Stromal cell of bone marrow (primary cell): ENCODE measurements at regions not wholly inside any gene's neighbourhood (a gene's known extent, or its start where the extent isn't known, plus 50 kb on each side); places are given as distances from the start of the nearest gene placed in this dataset.

Experiments
- DNase-seq: peaks from one replicate; pipeline ENCODE4 v3.0.0-alpha.2; 2012; ENCODE audit warnings: low read depth

- no peak for DNase-seq
These were observed 216.4 kb upstream of the DPP6 start for GRCh38 chr7:153835712-153836265.

GRCh38 chr7:153838591-153838990, 213.6 kb upstream of the DPP6 start:
- no peak for DNase-seq

- no peak for DNase-seq
These were observed 211.3 kb upstream of the DPP6 start for GRCh38 chr7:153840861-153841260.

DNA sequence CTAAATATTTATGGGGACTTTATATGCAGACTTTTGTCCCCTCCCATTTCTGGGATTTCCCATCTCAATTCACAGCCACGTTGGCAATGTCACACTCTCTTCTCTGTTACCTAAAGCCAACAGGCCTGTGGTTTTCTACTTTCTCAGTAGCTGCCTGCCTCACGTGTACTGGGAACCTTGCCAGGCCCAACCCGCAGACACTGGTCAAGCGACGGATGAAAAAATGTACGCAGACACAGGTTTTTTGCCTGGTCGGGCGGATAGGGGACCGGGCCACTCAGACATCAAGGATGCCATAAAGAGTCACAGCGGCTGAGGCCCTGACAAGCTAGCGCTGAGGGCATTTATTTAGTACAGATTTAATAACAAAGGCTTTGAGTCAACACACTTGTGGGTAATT, 204.4 kb upstream of the DPP6 start:
- no peak for DNase-seq

DNA sequence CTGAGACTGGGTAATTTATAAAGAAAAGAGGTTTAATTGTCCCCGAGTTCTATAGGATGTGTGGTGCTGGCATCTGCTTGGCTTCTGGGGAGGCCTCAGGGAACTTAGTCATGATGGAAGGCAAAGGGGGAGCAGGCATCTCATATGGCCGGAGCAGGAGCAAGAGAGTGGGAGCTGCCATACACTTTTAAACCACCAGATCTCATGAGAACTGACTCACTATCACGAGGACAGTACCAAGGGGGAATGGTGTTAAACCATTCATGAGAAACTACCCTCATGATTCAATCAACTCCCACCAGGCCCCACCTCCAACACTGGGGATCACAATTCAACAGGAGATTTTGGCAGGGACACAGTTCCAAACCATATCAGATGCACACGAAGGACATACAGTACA, 199.9 kb upstream of the DPP6 start:
- DNase-seq: no peak

DNA sequence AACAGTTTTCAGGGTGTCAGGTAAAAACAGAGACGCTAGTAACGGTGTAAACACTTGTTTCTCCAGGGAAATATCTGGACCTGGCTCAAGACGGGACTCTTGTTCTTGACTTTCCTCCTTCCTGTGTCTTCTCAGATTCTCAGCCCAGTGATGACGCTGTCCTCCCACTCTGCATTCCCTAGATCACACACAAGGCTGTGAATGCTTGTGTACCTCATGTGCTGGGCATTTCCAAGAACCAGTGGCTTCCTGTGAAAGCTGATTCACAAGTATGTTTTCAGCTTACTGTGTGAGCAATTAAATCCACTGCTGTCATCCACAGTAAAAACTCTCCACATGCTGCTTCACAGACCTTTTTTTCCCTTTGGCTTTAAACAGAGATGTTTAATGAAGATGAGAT, 193.8 kb upstream of the DPP6 start:
- DNase-seq: peak; percentile 11

- no peak for DNase-seq
These were observed 193.0 kb upstream of the DPP6 start for GRCh38 chr7:153859239-153859638.

- DNase-seq: no peak
These were observed 165.4 kb upstream of the DPP6 start for GRCh38 chr7:153886506-153887441.

DNA sequence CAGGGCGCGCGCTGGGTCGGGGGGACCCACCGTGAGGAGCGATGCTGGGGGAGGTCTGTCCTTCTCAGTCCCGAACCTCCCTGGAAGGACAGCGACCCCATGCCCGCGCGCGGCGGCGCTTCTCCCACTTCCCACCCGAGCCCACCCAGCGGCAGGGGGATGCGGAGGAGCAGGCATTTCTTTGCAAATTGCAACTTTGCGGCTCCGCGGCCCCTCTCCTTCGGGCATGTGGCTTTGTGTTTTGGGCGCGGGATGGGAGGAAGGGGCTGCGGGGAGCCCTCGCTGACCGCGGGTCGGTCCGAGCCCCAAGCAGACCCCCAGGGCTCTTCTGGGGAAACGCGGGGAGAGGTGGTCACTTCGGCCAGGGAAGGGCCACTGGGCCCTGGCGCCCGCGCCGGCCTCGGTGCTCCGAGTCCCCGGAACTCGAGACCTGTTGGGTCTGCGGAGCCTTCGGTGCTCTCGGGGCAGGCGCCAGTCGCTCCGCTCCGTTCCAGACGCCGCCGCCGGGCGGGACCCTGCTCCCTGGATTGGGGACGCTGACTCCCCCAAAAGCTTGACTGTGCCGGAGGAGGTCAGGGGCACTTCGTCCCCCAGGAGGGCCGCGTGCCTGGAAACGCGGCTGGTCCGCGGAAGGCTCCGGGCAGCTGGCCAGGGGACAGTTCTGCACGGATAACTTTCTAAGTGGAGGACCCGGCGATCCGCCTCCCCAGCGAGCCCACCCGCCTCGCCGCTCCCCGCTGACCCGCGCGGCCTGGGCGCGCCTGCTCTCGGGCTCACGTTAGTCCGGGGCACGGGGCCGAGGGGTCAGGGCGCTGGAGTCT, 164.2 kb upstream of the DPP6 start:
- DNase-seq: no peak

- DNase-seq: no peak
These were observed 160.2 kb upstream of the DPP6 start for GRCh38 chr7:153891990-153892389.

DNA sequence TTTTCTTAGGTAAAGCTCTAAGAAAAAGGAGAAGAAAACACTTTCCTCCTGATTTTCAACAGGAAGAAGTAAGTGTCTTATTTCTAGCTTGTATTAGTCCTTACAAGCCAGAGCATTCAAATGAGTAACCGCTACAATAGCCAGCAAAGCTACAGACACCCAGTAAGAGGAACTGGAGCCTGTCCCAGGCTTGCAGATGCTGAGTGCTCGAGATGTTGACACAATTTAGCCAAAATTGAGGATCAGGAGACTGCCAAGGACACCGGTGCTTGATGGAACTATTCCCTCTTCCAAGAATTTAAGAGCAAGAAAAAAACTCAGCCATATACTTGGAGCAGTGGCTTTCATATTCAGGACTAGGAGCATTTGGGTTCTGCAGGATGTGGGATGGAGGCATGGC, 149.3 kb upstream of the DPP6 start:
- DNase-seq: no peak

DNA sequence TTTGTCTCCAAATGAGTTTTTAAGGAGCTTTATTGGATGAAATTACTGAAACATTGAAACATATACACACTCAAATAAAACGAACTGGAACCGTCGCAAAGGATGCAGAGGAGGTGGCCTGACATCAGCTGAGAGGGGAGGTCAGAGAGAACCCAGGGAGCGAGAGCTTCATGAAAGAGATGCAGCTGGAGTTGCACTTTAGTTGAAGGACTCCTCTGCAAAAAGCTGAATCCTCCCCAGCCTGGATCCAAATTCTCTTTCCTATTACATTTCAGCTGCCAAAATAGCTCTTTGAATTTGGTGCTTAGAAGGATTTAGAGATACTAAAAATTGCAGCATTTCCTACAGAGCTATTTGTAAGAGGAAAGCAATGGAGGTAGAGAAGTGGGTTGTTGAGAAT, 140.0 kb upstream of the DPP6 start:
- no peak for DNase-seq

DNA sequence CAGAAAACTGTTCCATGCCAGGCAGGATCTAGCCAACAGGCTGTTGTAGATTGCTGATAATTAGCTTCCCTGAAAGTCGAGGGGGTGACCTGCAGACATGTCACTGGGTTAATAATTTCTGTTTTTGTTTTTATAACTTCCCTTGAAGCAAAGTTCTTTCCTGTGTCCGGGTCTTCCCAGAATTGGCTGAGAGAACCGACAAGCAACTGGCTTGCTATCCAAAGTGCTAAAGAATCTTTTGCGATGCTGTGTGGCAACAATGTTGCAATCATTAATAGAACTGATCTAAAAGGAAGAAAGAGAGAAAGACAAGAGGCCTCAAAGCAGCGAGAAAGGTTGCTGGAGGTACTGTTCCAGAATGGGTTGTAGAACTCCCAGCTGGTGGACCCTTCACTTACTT, 132.1 kb upstream of the DPP6 start:
- DNase-seq: no peak

- no peak for DNase-seq
These were observed 131.3 kb upstream of the DPP6 start for GRCh38 chr7:153920897-153921296.

DNA sequence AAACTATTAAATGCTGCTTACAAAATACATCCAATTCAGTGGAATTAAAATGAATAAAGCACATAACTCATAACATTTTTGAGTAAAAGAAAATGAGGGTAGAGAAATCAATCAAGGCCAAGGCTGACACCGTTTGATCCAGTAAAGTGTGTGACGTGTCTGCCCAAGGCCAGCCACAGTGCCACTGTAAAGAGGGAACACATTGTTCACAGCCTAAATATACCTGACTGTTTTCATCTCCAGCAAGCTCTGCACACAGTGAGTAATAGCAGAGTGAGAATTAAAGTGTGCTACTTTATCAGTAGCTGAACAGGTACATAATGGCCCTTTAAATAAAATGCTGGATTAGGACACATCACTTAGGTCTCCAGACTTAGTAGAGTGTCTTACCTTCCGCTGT, 130.8 kb upstream of the DPP6 start:
- DNase-seq: no peak

DNA sequence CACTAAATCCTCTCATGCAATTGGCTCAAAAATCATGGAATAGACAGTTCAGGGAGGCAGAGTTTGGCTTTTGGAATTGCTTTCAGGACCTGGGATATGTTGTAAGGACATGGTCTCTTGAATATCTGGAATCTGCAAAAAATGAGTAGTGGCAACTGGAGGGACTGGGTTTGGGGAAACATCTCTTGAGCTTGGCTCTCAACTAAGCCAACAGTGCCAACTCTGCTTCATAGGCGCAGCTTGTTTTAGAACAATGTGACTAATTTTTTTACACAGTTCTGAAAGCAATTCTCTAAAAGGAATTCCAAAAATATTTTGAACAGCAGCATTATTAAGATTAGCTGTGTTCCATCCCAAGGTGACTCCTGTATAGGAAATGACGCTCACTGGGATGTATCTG, 121.5 kb upstream of the DPP6 start:
- no peak for DNase-seq

GRCh38 chr7:153934048-153934447, 118.2 kb upstream of the DPP6 start:
- DNase-seq: no peak

GRCh38 chr7:153934629-153935028, 117.6 kb upstream of the DPP6 start:
- DNase-seq: no peak

DNA sequence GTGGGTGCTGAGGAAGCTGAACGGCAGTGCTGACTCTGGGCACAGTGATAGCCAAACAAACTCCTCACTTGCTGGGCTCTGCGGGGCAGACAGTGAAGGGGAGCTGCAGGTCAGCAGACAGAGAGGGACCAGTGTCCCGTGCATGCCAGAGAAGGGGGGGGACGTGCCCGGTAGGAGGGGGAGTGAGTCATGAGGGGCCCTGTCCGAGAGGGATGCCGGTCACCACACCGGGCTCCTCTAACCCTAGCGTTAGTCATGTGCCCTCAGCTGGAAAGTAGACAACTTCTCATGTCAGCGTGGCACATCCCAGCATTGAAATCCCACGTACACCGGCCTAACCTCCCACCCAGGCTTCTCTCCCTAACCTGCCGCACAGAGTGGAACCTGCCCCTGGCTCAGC, 117.1 kb upstream of the DPP6 start:
- DNase-seq: no peak

DNA sequence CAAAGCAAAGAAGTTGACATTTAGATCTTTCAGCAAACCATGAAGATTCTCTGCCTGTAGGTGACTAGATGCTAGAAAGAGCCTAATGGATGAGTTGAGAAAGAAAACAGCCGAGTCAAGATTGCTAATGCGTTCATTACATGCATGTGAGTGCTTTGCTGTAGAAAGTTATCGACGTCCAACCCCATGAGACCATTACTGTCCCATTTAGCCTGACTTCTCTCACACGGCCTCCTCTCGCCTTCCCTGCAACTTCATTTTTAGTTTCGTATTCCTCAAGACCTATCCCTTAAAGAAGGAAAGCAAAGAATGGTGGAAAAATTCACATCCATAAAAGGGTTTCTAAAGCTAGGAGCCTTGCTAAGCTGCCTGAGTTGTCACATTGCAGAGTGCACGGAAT, 113.7 kb upstream of the DPP6 start:
- DNase-seq: no peak

- no peak for DNase-seq
These were observed 113.0 kb upstream of the DPP6 start for GRCh38 chr7:153939177-153939576.

GRCh38 chr7:153939654-153940053, 112.5 kb upstream of the DPP6 start:
- no peak for DNase-seq

- DNase-seq: no peak
These were observed 111.1 kb upstream of the DPP6 start for GRCh38 chr7:153941061-153941460.
